ENCODE measurements at regions not wholly inside any gene's neighbourhood (a gene's known extent, or its start where the extent isn't known, plus 50 kb on each side); places are given as distances from the start of the nearest gene placed in this dataset.
A peak's percentile ranks its signal among the peaks of the same experiment; 100 is the strongest.
"Not testable (repeated sequence)": the region's sequence is repeated elsewhere in the genome, so short reads cannot be mapped to it uniquely, and the experiment has no call there.

DNA sequence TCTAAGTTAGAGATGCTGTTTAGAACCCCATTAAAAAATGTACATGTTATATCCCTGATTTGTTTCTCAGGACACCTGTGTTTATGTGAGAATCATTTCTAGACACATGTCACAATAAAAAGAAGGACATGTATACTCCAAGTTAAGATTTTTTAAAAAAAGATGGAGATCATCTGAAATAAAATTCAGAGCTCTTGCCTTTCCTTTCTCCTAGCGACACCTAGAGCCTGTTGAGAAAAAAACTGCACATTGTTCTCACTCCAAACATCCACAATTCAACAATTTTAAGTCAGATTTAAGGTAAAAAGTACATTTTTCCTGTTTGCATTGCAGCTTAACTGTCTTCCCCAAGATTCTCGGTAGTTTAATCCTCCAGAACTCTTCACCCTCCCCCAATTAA is 171.8 kb downstream of the ATP6V0E2 start:
- CTCF ChIA-PET; H3K9me3 ChIP-seq (ENCODE audit: insufficient read depth, low read depth): not testable (repeated sequence)

DNA sequence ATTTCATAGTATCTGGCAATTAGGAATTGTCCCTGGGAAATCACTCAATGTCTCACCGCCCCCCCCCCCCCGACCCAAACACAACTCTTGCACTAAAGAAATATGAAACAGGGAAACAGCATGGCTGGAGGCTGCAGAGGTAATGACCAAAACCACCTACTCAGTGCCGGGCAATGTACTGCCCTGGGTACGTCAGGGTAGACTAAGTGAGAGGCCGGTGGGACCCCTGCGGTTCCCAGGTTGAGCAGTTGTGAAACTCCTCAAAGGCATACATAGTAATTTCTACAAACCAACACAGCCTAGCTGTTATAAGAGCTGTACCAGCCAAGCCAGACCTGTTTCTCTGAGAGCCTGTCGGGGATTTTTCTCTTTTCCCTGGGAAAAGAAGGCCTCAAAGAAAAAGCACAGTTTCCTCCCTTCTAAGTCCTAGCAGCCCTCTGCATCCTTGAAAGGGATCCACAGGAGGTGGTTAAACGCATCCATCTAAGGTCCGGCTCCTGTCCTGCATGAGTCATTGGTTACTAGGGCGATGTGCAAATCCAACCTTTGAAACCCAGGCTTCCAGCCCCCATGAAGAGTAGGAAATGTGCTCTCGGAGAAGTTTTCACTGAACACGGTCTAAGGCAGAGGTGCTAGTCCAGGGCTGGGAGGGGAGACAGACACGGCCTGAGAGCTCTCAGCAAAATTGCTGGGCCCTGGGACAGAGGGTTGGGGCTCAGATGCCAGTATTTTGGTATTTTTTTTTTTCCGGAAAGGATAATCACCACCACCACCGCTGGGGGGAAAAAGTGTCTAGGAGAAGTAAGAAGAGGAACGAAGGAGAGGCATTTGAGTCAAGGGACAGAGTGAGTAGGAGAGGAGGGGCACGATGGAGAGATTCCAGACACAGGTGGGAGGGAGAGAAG is 172.8 kb downstream of the ATP6V0E2 start:
- H3K27me3 ChIP-seq (ENCODE audit: insufficient read depth, low read depth); H4K20me1 ChIP-seq (ENCODE audit: insufficient read depth); H3K79me2 ChIP-seq (ENCODE audit: low read depth); H3K4me1 ChIP-seq (replicated peaks; ENCODE audit: insufficient read depth); H2AFZ ChIP-seq; H3K4me3 ChIP-seq; H3K27ac ChIP-seq; POLR2A ChIA-PET (ENCODE audit: unreplicated experiment); H3K9me3 ChIP-seq (ENCODE audit: insufficient read depth, low read depth); H3K36me3 ChIP-seq (ENCODE audit: low read depth); CTCF ChIA-PET; BruUV-seq (replicated peaks); H3F3A ChIP-seq (ENCODE audit: insufficient read depth, low read depth); H3K9me2 ChIP-seq (ENCODE audit: insufficient read depth): not testable (repeated sequence)
- H3K4me2 ChIP-seq = peak overlapping the region; percentile 80; the same call in 1 of the 2 replicates
- peak in 1 of 2 experiments; percentile 18 for DNase-seq
- intact Hi-C loops (cut with micrococcal nuclease; ENCODE audit: unreplicated experiment) = loop anchor here (2.0 to 5.0 kb wide), 2 partner anchors 164 to 239 kb away; no protein-coding TSS in a partner anchor

More for the DNA sequence above, 171.8 kb downstream of the ATP6V0E2 start:
- H3K4me2 ChIP-seq; H2AFZ ChIP-seq; H3F3A ChIP-seq (ENCODE audit: insufficient read depth, low read depth); H3K27me3 ChIP-seq (ENCODE audit: insufficient read depth, low read depth); H3K4me3 ChIP-seq; DNase-seq; H4K20me1 ChIP-seq (ENCODE audit: insufficient read depth); POLR2A ChIA-PET (ENCODE audit: unreplicated experiment); H3K79me2 ChIP-seq (ENCODE audit: low read depth); H3K36me3 ChIP-seq (ENCODE audit: low read depth); H3K27ac ChIP-seq; H3K9me2 ChIP-seq (ENCODE audit: insufficient read depth); H3K4me1 ChIP-seq (replicated peaks; ENCODE audit: insufficient read depth); BruUV-seq (replicated peaks): not testable (repeated sequence)
- TF ChIP-seq, protein P1, sequence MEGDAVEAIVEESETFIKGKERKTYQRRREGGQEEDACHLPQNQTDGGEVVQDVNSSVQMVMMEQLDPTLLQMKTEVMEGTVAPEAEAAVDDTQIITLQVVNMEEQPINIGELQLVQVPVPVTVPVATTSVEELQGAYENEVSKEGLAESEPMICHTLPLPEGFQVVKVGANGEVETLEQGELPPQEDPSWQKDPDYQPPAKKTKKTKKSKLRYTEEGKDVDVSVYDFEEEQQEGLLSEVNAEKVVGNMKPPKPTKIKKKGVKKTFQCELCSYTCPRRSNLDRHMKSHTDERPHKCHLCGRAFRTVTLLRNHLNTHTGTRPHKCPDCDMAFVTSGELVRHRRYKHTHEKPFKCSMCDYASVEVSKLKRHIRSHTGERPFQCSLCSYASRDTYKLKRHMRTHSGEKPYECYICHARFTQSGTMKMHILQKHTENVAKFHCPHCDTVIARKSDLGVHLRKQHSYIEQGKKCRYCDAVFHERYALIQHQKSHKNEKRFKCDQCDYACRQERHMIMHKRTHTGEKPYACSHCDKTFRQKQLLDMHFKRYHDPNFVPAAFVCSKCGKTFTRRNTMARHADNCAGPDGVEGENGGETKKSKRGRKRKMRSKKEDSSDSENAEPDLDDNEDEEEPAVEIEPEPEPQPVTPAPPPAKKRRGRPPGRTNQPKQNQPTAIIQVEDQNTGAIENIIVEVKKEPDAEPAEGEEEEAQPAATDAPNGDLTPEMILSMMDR (conservative IDR thresholded peaks at IDR 0.05) = peak; percentile 60
- intact Hi-C loops (cut with micrococcal nuclease; ENCODE audit: unreplicated experiment) = loop anchor here (5.0 kb wide), 1 partner anchor 238 kb away; no protein-coding TSS in a partner anchor

DNA sequence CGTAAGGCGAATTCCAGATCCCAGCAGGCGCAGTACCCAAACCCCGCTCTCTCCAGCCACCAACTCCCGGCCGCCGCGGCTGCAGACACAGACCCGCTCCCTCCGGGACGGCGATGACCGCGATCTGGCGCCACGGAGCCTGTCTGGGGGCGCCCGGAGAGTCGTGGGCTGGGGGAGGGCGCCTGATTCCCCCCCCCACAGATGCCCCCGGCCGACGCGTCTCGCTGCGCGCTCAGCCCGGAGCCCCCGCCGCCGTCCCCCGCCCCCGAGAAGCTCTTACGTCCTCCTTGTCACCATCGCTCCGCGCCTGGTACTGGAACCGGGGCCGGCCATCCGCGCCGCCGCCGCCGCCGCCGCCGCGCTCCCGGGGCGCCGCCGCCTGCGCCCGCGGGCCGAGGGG is 173.6 kb downstream of the ATP6V0E2 start:
- intact Hi-C loops (cut with micrococcal nuclease; ENCODE audit: unreplicated experiment) = loop anchor here (2.0 to 5.0 kb wide), 2 partner anchors 165 to 240 kb away; no protein-coding TSS in a partner anchor
- DNase-seq; H3K27me3 ChIP-seq (ENCODE audit: insufficient read depth, low read depth); H3K79me2 ChIP-seq (ENCODE audit: low read depth); H3K36me3 ChIP-seq (ENCODE audit: low read depth); H3K27ac ChIP-seq; H3K9me2 ChIP-seq (ENCODE audit: insufficient read depth); H2AFZ ChIP-seq; POLR2A ChIA-PET (ENCODE audit: unreplicated experiment); CTCF ChIA-PET; H3K4me1 ChIP-seq (replicated peaks; ENCODE audit: insufficient read depth); H3F3A ChIP-seq (ENCODE audit: insufficient read depth, low read depth); H4K20me1 ChIP-seq (ENCODE audit: insufficient read depth); H3K9me3 ChIP-seq (ENCODE audit: insufficient read depth, low read depth); BruUV-seq (replicated peaks): not testable (repeated sequence)
- Histone ChIP-seq H3K4me2 (peak overlapping the region; percentile 80), H3K4me3 (peak overlapping the region; percentile 44; the same call in 1 of the 2 replicates)

DNA sequence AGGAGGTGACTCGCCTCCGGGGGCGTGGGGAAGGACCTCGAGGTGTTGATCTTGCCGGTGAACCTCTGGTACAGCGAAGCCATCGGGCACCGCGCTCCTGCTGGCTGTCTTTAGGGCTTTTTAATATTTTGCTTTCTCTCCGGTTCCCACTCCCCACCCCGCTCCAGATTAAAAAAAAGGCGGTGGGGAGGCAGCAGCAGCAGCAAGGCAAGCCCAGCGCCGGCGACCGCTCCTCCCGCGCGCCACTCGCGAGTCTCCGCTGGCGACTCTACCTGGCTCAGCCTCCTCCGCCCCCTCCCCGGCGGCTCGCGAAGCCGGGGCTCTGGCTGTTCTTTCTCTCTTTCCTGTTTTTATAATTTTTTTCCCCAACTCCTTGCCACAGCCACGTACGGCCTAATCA is 174.0 kb downstream of the ATP6V0E2 start:
- H3K9me3 ChIP-seq (ENCODE audit: insufficient read depth, low read depth); POLR2A ChIA-PET (ENCODE audit: unreplicated experiment); H3F3A ChIP-seq (ENCODE audit: insufficient read depth, low read depth); H3K79me2 ChIP-seq (ENCODE audit: low read depth); BruUV-seq (replicated peaks); H4K20me1 ChIP-seq (ENCODE audit: insufficient read depth); H2AFZ ChIP-seq; H3K4me1 ChIP-seq (replicated peaks; ENCODE audit: insufficient read depth); H3K36me3 ChIP-seq (ENCODE audit: low read depth); CTCF ChIA-PET; H3K27me3 ChIP-seq (ENCODE audit: insufficient read depth, low read depth); H3K9me2 ChIP-seq (ENCODE audit: insufficient read depth); H3K27ac ChIP-seq: not testable (repeated sequence)
- peak overlapping the region; percentile 55 for H3K4me3 ChIP-seq
- DNase-seq = peak in 1 of 2 experiments; percentile 25
- peak overlapping the region; percentile 80 for H3K4me2 ChIP-seq
- intact Hi-C loops (cut with micrococcal nuclease; ENCODE audit: unreplicated experiment) = loop anchor here (2.0 to 5.0 kb wide), 2 partner anchors 165 to 240 kb away; no protein-coding TSS in a partner anchor

DNA sequence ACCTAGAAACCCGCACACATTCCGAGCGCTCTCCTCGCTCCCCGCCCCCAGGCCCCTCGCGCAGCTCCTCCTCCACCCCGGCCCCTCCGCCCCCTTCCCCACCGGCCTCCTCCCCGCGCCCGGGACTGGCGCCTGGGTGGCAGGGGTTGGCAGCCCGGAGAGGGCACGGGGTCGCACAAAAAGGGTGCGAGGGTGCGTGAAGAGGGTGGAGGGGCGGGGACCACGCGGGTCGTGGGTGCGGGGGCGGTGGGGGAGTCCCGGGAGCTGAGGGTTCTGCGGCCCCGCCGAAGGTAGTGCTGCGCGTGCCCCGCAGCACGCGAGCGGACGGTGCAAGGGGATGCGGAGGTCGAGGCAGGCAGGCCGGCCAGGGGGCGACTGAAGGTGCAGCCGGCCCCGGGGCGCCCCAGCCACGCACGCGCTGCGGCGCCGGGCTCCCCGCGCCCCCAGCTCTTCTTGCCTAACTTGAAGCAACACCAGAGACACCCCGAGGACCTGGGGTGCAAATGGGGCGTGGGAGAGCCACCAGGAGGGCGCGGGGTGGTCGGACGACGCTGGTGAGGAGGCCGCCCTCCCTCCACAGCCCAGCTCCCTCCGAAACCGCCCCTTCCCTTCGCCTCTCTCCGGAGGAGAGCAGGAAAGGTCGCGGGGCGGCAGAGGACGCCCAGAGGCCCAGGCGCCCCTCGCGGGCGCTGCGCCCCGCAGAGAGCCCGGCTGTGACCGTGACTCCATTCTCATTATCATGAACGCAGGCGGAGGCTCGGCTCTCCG is 174.7 kb downstream of the ATP6V0E2 start:
- BruUV-seq (replicated peaks); H3K9me2 ChIP-seq (ENCODE audit: insufficient read depth); H2AFZ ChIP-seq; CTCF ChIA-PET; H3K27me3 ChIP-seq (ENCODE audit: insufficient read depth, low read depth); H3K4me1 ChIP-seq (replicated peaks; ENCODE audit: insufficient read depth); H3F3A ChIP-seq (ENCODE audit: insufficient read depth, low read depth); H3K27ac ChIP-seq; H3K9me3 ChIP-seq (ENCODE audit: insufficient read depth, low read depth); POLR2A ChIA-PET (ENCODE audit: unreplicated experiment); H4K20me1 ChIP-seq (ENCODE audit: insufficient read depth); H3K36me3 ChIP-seq (ENCODE audit: low read depth); H3K79me2 ChIP-seq (ENCODE audit: low read depth): not testable (repeated sequence)
- Histone ChIP-seq H3K4me2 (peak overlapping the region; percentile 80), H3K4me3 (peak overlapping the region; percentile 55; the same call in 1 of the 2 replicates)
- peak in 1 of 2 experiments; percentile 26 for DNase-seq
- intact Hi-C loops (cut with micrococcal nuclease; ENCODE audit: unreplicated experiment) = loop anchor here (5.0 kb wide), 1 partner anchor 241 kb away; no protein-coding TSS in a partner anchor
